Keratinocyte (primary cell): ENCODE measurements at regions not wholly inside any gene's neighbourhood (a gene's known extent, or its start where the extent isn't known, plus 50 kb on each side); places are given as distances from the start of the nearest gene placed in this dataset.

Experiments used
- DNase-seq: peaks from one replicate; pipeline ENCODE4 v3.0.0-alpha.2; 2011; ENCODE audit warnings: low read depth, missing footprints, low spot score
- FAIRE-seq: peaks from 2 replicates; lab custom pipeline; 2011; peaks lifted over from hg19 to GRCh38; lab: Jason Lieb, UNC
- H2AFZ ChIP-seq: 2 replicates; pipeline ENCODE4 v1.6.0; 2012; ENCODE audit warnings: low read length, control low read depth, inconsistent platforms; ENCODE audit not compliant: control insufficient read depth
- H3K27ac ChIP-seq: 2 replicates; pipeline ENCODE4 v1.5.1; 2011; ENCODE audit warnings: low read length; ENCODE audit not compliant: control insufficient read depth, insufficient read depth
- H3K27me3 ChIP-seq: 3 replicates; pipeline ENCODE4 v1.6.0; 2011; ENCODE audit warnings: low read length; ENCODE audit not compliant: control insufficient read depth, insufficient read depth; ENCODE audit errors: extremely low read depth
- H3K36me3 ChIP-seq, 2 experiments: 2 replicates in 1 of 2; 3 replicates in 1 of 2; pipeline ENCODE4 v1.5.1; 2011; ENCODE audit warnings: low read length in 2 of 2, mild to moderate bottlenecking in 1 of 2; ENCODE audit not compliant: control insufficient read depth in 2 of 2, insufficient read depth in 2 of 2; ENCODE audit errors: extremely low read depth in 1 of 2
- H3K4me1 ChIP-seq: 3 replicates; pipeline ENCODE4 v1.5.1; 2011; ENCODE audit warnings: low read length; ENCODE audit not compliant: control insufficient read depth, insufficient read depth; ENCODE audit errors: extremely low read depth
- H3K4me2 ChIP-seq: 3 replicates; pipeline ENCODE4 v1.6.0; 2011; ENCODE audit warnings: low read depth, low read length; ENCODE audit not compliant: control insufficient read depth, insufficient read depth; ENCODE audit errors: extremely low read depth
- H3K4me3 ChIP-seq, 3 experiments: fragments of 200-600 bp in 1 of 3; sonication (generic) in 1 of 3; 2 replicates in 2 of 3; 3 replicates in 1 of 3; pipeline ENCODE4 v1.5.1; 2011 to 2016; ENCODE audit warnings: low read length in 3 of 3, mild to moderate bottlenecking in 3 of 3, control low read depth in 2 of 3, inconsistent platforms in 1 of 3, low read depth in 1 of 3, mixed read lengths in 1 of 3, mixed run types in 1 of 3, moderate library complexity in 1 of 3; ENCODE audit not compliant: control insufficient read depth in 2 of 3, insufficient read depth in 2 of 3; ENCODE audit errors: extremely low read depth in 1 of 3
- H3K79me2 ChIP-seq: 2 replicates; pipeline ENCODE4 v1.6.0; 2012; ENCODE audit warnings: low read length; ENCODE audit not compliant: control insufficient read depth, insufficient read depth
- H3K9ac ChIP-seq: 3 replicates; pipeline ENCODE4 v1.6.0; 2011; ENCODE audit warnings: low read length; ENCODE audit not compliant: control insufficient read depth, insufficient read depth; ENCODE audit errors: extremely low read depth
- H3K9me1 ChIP-seq: 3 replicates; pipeline ENCODE4 v1.6.0; 2011; ENCODE audit warnings: low read length; ENCODE audit not compliant: control insufficient read depth, insufficient read depth; ENCODE audit errors: extremely low read depth
- H3K9me3 ChIP-seq: 2 replicates; pipeline ENCODE4 v1.5.1; 2012; ENCODE audit warnings: low read depth, low read length; ENCODE audit not compliant: control insufficient read depth
- H4K20me1 ChIP-seq: 3 replicates; pipeline ENCODE4 v1.6.0; 2011; ENCODE audit warnings: low read length; ENCODE audit not compliant: control insufficient read depth, insufficient read depth; ENCODE audit errors: extremely low read depth
- EZH2 ChIP-seq: IDR thresholded peaks from one replicate; pipeline ENCODE4 v1.6.1; 2012; ENCODE audit warnings: inconsistent platforms, mild to moderate bottlenecking, low read length, moderate library complexity
- dilution Hi-C: fragments of 300-500 bp; cut with MboI; formaldehyde crosslinking; loops from one replicate; pipeline ENCODE4 v1.7.0; 2020; ENCODE audit warnings: low sequenced_read_pairs; ENCODE audit not compliant: extremely low pct_ligation_motif_present
- TF ChIP-seq, protein P1 (sequence below), 3 experiments: IDR thresholded peaks in 1 of 3; conservative IDR thresholded peaks in 1 of 3; optimal IDR thresholded peaks in 1 of 3; 2 replicates in 2 of 3; 3 replicates in 1 of 3; pipeline versions ENCODE3 to v1.5.1; 2011; ENCODE audit warnings: low read length in 3 of 3, mild to moderate bottlenecking in 3 of 3, moderate library complexity in 2 of 3, control low read depth in 1 of 3, inconsistent platforms in 1 of 3; ENCODE audit not compliant: insufficient read depth in 2 of 3; ENCODE audit errors: extremely low read depth in 1 of 3

DNA sequence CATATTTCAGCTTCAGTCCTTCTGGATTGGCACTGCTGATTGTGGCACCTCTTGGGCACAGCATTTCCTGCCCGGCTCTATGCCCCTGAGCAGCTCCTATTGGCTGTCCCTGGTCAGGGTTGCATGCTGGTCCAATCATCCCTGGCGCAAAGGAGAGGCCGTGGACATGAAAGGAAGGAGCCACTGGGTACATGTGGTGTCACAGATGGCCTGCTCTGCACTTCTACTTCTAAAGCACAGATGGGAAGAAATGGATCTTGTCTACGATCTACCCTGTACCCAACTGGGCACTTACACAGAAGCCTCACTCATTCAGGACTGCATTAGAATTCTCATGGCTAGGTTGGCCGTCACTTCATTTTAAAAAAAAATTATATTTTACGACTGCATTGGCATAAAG is 232.5 kb downstream of the SHQ1 start:
- TF ChIP-seq, protein P1, sequence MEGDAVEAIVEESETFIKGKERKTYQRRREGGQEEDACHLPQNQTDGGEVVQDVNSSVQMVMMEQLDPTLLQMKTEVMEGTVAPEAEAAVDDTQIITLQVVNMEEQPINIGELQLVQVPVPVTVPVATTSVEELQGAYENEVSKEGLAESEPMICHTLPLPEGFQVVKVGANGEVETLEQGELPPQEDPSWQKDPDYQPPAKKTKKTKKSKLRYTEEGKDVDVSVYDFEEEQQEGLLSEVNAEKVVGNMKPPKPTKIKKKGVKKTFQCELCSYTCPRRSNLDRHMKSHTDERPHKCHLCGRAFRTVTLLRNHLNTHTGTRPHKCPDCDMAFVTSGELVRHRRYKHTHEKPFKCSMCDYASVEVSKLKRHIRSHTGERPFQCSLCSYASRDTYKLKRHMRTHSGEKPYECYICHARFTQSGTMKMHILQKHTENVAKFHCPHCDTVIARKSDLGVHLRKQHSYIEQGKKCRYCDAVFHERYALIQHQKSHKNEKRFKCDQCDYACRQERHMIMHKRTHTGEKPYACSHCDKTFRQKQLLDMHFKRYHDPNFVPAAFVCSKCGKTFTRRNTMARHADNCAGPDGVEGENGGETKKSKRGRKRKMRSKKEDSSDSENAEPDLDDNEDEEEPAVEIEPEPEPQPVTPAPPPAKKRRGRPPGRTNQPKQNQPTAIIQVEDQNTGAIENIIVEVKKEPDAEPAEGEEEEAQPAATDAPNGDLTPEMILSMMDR (optimal IDR thresholded peaks at IDR 0.05 in 1 of 3, IDR thresholded peaks at IDR 0.05 in 1 of 3, conservative IDR thresholded peaks at IDR 0.05 in 1 of 3; ENCODE audit: extremely low read depth in 1 of 3, insufficient read depth in 2 of 3, low read length in 3 of 3): no peak
- no peak for TF ChIP-seq EZH2
- dilution Hi-C loops: no loop called here
- FAIRE-seq: no peak
- no peak overlapping the region for H3K27ac ChIP-seq
- no peak overlapping the region for H3K4me2 ChIP-seq
- H3K9me3 ChIP-seq: no peaks in the 10 kb centered on the region
- no peak overlapping the region for H2AFZ ChIP-seq
- H3K9me1 ChIP-seq: no peaks in the 10 kb centered on the region
- H4K20me1 ChIP-seq: no peaks in the 10 kb centered on the region
- DNase-seq: no peak
- H3K79me2 ChIP-seq: no peaks in the 10 kb centered on the region
- H3K9ac ChIP-seq: no peak overlapping the region
- H3K4me1 ChIP-seq: no peaks in the 10 kb centered on the region
- H3K4me3 ChIP-seq: no peak overlapping the region
- no peaks in the 10 kb centered on the region for H3K36me3 ChIP-seq
- no peaks in the 10 kb centered on the region for H3K27me3 ChIP-seq

DNA sequence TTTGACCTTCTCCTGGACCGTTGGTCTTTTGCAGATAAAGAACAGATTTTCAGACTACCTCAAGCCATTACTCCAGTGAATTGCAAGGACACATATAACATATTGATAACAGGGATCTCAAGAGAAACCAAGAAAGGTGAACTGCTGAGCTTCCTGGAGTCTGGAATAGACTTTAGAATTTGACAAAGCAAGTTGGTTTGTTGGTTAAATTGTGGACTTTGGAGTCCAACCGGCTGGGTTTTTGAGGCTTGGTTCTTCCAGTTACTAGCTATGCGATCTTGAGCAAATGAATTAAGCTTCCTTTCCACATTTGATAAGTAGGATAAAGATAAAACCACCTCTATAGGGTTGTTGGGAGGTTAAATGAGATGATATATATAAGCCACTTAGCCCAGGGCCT is 233.1 kb downstream of the SHQ1 start:
- Histone ChIP-seq H3K79me2 (no peaks in the 10 kb centered on the region), H3K9me1 (no peaks in the 10 kb centered on the region), H3K9ac (no peak overlapping the region), H2AFZ (no peak overlapping the region), H4K20me1 (no peaks in the 10 kb centered on the region), H3K36me3 (no peaks in the 10 kb centered on the region), H3K27me3 (no peaks in the 10 kb centered on the region), H3K4me1 (no peaks in the 10 kb centered on the region), H3K27ac (no peak overlapping the region), H3K4me2 (no peak overlapping the region), H3K4me3 (no peak overlapping the region), H3K9me3 (no peaks in the 10 kb centered on the region)
- TF ChIP-seq EZH2: no peak
- TF ChIP-seq, protein P1 (optimal IDR thresholded peaks at IDR 0.05 in 1 of 3, IDR thresholded peaks at IDR 0.05 in 1 of 3, conservative IDR thresholded peaks at IDR 0.05 in 1 of 3; ENCODE audit: extremely low read depth in 1 of 3, insufficient read depth in 2 of 3, low read length in 3 of 3): no peak
- dilution Hi-C loops: no loop called here
- no peak for FAIRE-seq
- no peak for DNase-seq
